Heart left ventricle (tissue), 13 donors: ENCODE measurements at regions not wholly inside any gene's neighbourhood (a gene's known extent, or its start where the extent isn't known, plus 50 kb on each side); places are given as distances from the start of the nearest gene placed in this dataset.

ENCODE experiments used
- CTCF ChIP-seq, 12 donors: fragments of 200-600 bp; sonication (generic) in 4 of 12; IDR thresholded peaks; one replicate each; pipeline versions ENCODE4 v1.5.0 to v1.8.0; 2018 to 2022; ENCODE audit warnings: antibody characterized with exemption in 12 of 12, mild to moderate bottlenecking in 5 of 12
- POLR2A ChIP-seq, 2 donors: fragments of 450-650 bp; IDR thresholded peaks; one replicate each; pipeline ENCODE4 v1.6.1; 2017; ENCODE audit warnings: antibody characterized with exemption in 2 of 2, mild to moderate bottlenecking in 2 of 2, moderate library complexity in 2 of 2
- donor health status: ischemic (EF 13 %, LVEDD 7.1; RV severe dilation, severe dysfunction).
- donor health status: DM: no; HTN: yes; CAD: no.
- donor health status: DM: no; HTN: no; CAD: no.
- donor health status: ischemic (EF 25% LVEDD 6.9; RV normal size, moderate dysfunction).
- donor health status: ischemic (EF 25% LVEDD 5.7; RV mildly dilated, moderate dysfunction).
- donor health status: ischemic (EF 35%, LVEDD 5.7; RV mildly dilated, moderate dysfunction).
- donor health status: nonischemic (EF 11% LVEDD 7.7; RV severe dilation, severe dysfunction).
- donor health status: DM: yes; HTN: yes; CAD: no.
- donor health status: PGD.
- donor health status: ischemic (EF 29% LVEDD 5.4; RV normal size, mild dysfunction).
- donor health status: nonischemic (EF 23%, LVEDD 6.1; RV moderate dilation, normal function).

DNA sequence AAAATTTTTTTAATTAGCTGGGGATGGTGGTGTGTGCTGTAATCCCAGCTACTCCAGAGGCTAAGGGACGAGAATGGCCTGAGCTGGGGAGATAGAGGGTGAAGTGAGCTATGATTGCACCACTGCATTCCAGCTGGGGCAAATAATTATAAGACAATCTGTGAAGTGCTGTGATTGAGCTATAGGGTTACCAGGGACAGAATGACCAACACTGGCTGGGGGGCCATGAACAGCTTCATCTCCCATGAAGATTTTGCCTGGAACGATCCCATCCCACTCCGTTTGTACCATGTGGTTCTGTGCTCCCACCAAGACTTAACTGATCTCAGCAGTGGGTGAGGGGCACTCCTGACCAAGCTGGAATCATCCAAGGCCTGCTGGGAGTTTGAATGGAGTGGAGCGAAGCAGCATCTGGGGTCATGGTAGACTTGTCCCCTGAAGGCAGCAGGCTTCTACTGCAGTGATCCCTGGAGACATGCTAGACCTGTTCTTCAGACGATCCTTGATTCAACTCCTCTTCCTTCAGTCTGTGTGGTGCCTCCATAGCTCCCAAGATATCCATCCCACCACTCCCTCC lies 53.6 kb upstream of the CTPS1 start:
- no peak for TF ChIP-seq CTCF (IDR thresholded peaks at IDR 0.05)
- TF ChIP-seq POLR2A (IDR thresholded peaks at IDR 0.05), result no peak
